Breast epithelium (tissue), 3 donors: ENCODE measurements at regions not wholly inside any gene's neighbourhood (a gene's known extent, or its start where the extent isn't known, plus 50 kb on each side); places are given as distances from the start of the nearest gene placed in this dataset.

Experiments
- CTCF ChIP-seq, 3 donors: fragments of 450-650 bp; IDR thresholded peaks; one replicate each; pipeline ENCODE4 v1.5.1; 2016 to 2017; ENCODE audit warnings: antibody characterized with exemption in 3 of 3, mild to moderate bottlenecking in 3 of 3, moderate library complexity in 3 of 3
- POLR2AphosphoS5 ChIP-seq, 3 donors: sonication (generic); formaldehyde crosslinking; IDR thresholded peaks; one replicate each; pipeline ENCODE4 v1.6.1; 2017; ENCODE audit warnings: antibody characterized with exemption in 3 of 3

GRCh38 chr10:59577984-59578383 lies 131.7 kb downstream of the SLC16A9 start:
- no peak for TF ChIP-seq POLR2AphosphoS5 (IDR thresholded peaks at IDR 0.05)
- TF ChIP-seq CTCF (IDR thresholded peaks at IDR 0.05) = no peak
